Astrocyte (in vitro differentiated cells and primary cell): ENCODE measurements at regions not wholly inside any gene's neighbourhood (a gene's known extent, or its start where the extent isn't known, plus 50 kb on each side); places are given as distances from the start of the nearest gene placed in this dataset.
"Not testable (repeated sequence)": the region's sequence is repeated elsewhere in the genome, so short reads cannot be mapped to it uniquely, and the experiment has no call there.

Experiments
- DNase-seq: peaks from one replicate; pipeline ENCODE4 v3.0.0-alpha.2; 2010; ENCODE audit warnings: low read depth
- FAIRE-seq: peaks from 2 replicates; lab custom pipeline; 2011; peaks lifted over from hg19 to GRCh38; lab: Jason Lieb, UNC
- H2AFZ ChIP-seq: 2 replicates; pipeline ENCODE4 v1.6.0; 2012; ENCODE audit warnings: low read depth, low read length, inconsistent platforms
- H3K27ac ChIP-seq: 2 replicates; pipeline ENCODE4 v1.5.1; 2011; ENCODE audit warnings: low read depth, low read length, inconsistent platforms
- H3K27me3 ChIP-seq: 2 replicates; pipeline ENCODE4 v1.6.0; 2011; ENCODE audit warnings: low read length, inconsistent platforms; ENCODE audit not compliant: insufficient read depth
- H3K36me3 ChIP-seq: 2 replicates; pipeline ENCODE4 v1.5.1; 2011; ENCODE audit warnings: low read length, inconsistent platforms; ENCODE audit not compliant: insufficient read depth
- H3K4me1 ChIP-seq: 2 replicates; pipeline ENCODE4 v1.5.1; 2011; ENCODE audit warnings: low read length, inconsistent platforms; ENCODE audit not compliant: insufficient read depth
- H3K4me2 ChIP-seq: 2 replicates; pipeline ENCODE4 v1.6.0; 2012; ENCODE audit warnings: low read length, inconsistent platforms
- H3K4me3 ChIP-seq: 2 replicates; pipeline ENCODE4 v1.5.1; 2011; ENCODE audit warnings: low read depth, mild to moderate bottlenecking, low read length, inconsistent platforms; ENCODE audit not compliant: insufficient read depth
- H3K79me2 ChIP-seq: 2 replicates; pipeline ENCODE4 v1.6.0; 2012; ENCODE audit warnings: mild to moderate bottlenecking, low read length, inconsistent platforms; ENCODE audit not compliant: insufficient read depth
- H3K9ac ChIP-seq: 2 replicates; pipeline ENCODE4 v1.6.0; 2012; ENCODE audit warnings: mild to moderate bottlenecking, low read length, inconsistent platforms
- H3K9me3 ChIP-seq: 2 replicates; pipeline ENCODE4 v1.5.1; 2012; ENCODE audit warnings: low read depth, mild to moderate bottlenecking, low read length, inconsistent platforms; ENCODE audit not compliant: insufficient read depth
- H4K20me1 ChIP-seq: 2 replicates; pipeline ENCODE4 v1.6.0; 2012; ENCODE audit warnings: low read length, inconsistent platforms; ENCODE audit not compliant: insufficient read depth
- H3K27ac Mint-ChIP-seq: one replicate; pipeline ENCODE4 v1.8.0; 2021; ENCODE audit warnings: mild to moderate bottlenecking, mixed read lengths; ENCODE audit not compliant: unreplicated experiment
- H3K27me3 Mint-ChIP-seq: one replicate; pipeline ENCODE4 v1.8.0; 2021; ENCODE audit warnings: low read depth, mixed read lengths; ENCODE audit not compliant: unreplicated experiment
- H3K36me3 Mint-ChIP-seq: one replicate; pipeline ENCODE4 v1.8.0; 2021; ENCODE audit warnings: low read depth, mixed read lengths; ENCODE audit not compliant: unreplicated experiment
- H3K4me1 Mint-ChIP-seq: one replicate; pipeline ENCODE4 v1.8.0; 2021; ENCODE audit warnings: low read depth, mixed read lengths; ENCODE audit not compliant: unreplicated experiment
- H3K4me3 Mint-ChIP-seq: one replicate; pipeline ENCODE4 v1.8.0; 2021; ENCODE audit warnings: mild to moderate bottlenecking, moderate library complexity, mixed read lengths; ENCODE audit not compliant: unreplicated experiment
- H3K9me3 Mint-ChIP-seq: one replicate; pipeline ENCODE4 v1.8.0; 2021; ENCODE audit warnings: mild to moderate bottlenecking, mixed read lengths; ENCODE audit not compliant: unreplicated experiment
- CTCF ChIP-seq: IDR thresholded peaks from 2 replicates; pipeline ENCODE4 v1.5.1; 2011; ENCODE audit warnings: low read depth, mild to moderate bottlenecking, inconsistent platforms, low read length, moderate library complexity; ENCODE audit not compliant: insufficient read depth
- EZH2 ChIP-seq: IDR thresholded peaks from 2 replicates; pipeline ENCODE4 v1.6.1; 2012; ENCODE audit warnings: mild to moderate bottlenecking, low read length, inconsistent platforms; ENCODE audit not compliant: insufficient read depth

- H3K4me3 ChIP-seq: no peak overlapping the region
- Mint-ChIP-seq H3K27me3 (no peaks in the 10 kb centered on the region), H3K36me3 (no peaks in the 10 kb centered on the region), H3K27ac (no peak overlapping the region), H3K4me3 (no peak overlapping the region), H3K9me3 (peaks cover 5% of the 10 kb centered on the region), H3K4me1 (no peaks in the 10 kb centered on the region)
- H3K9me3 ChIP-seq: no peaks in the 10 kb centered on the region
- no peak overlapping the region for H2AFZ ChIP-seq
- H3K9ac ChIP-seq: no peak overlapping the region
- DNase-seq (no peak), FAIRE-seq (no peak)
- H3K79me2 ChIP-seq: no peaks in the 10 kb centered on the region
- no peaks in the 10 kb centered on the region for H3K36me3 ChIP-seq
- H3K4me1 ChIP-seq: no peaks in the 10 kb centered on the region
- no peaks in the 10 kb centered on the region for H3K27me3 ChIP-seq
- TF ChIP-seq EZH2 (no peak), CTCF (no peak)
- H3K4me2 ChIP-seq: no peak overlapping the region
- no peaks in the 10 kb centered on the region for H4K20me1 ChIP-seq
- H3K27ac ChIP-seq: no peak overlapping the region
Measured at GRCh38 chr7:115613836-115614235, 416.7 kb downstream of the TFEC start.

- H3K4me1 Mint-ChIP-seq: peaks cover 5% of the 10 kb centered on the region
- H3K9me3 Mint-ChIP-seq: peaks cover 7% of the 10 kb centered on the region
- Histone ChIP-seq H3K9ac (no peak overlapping the region), H3K36me3 (no peaks in the 10 kb centered on the region), H3K27me3 (no peaks in the 10 kb centered on the region), H3K4me3 (no peak overlapping the region), H4K20me1 (no peaks in the 10 kb centered on the region), H3K79me2 (no peaks in the 10 kb centered on the region), H3K4me1 (no peaks in the 10 kb centered on the region), H2AFZ (no peak overlapping the region), H3K27ac (no peak overlapping the region), H3K9me3 (no peaks in the 10 kb centered on the region), H3K4me2 (no peak overlapping the region)
- TF ChIP-seq CTCF (no peak), EZH2 (no peak)
- no peak overlapping the region for H3K4me3 Mint-ChIP-seq
- FAIRE-seq (no peak), DNase-seq (no peak)
- no peaks in the 10 kb centered on the region for H3K36me3 Mint-ChIP-seq
- no peaks in the 10 kb centered on the region for H3K27me3 Mint-ChIP-seq
- H3K27ac Mint-ChIP-seq: no peak overlapping the region
Measured at GRCh38 chr7:115603416-115603815, 427.1 kb downstream of the TFEC start.

- Histone ChIP-seq H2AFZ (no peak overlapping the region), H3K9ac (no peak overlapping the region), H3K4me3 (no peak overlapping the region), H3K9me3 (no peaks in the 10 kb centered on the region), H3K79me2 (no peaks in the 10 kb centered on the region), H3K27me3 (no peaks in the 10 kb centered on the region), H3K36me3 (no peaks in the 10 kb centered on the region), H3K27ac (no peak overlapping the region), H3K4me2 (no peak overlapping the region), H3K4me1 (no peaks in the 10 kb centered on the region), H4K20me1 (no peaks in the 10 kb centered on the region)
- Mint-ChIP-seq H3K9me3 (peaks cover 20% of the 10 kb centered on the region), H3K4me3 (no peak overlapping the region), H3K27ac (peak overlapping the region; percentile 80), H3K4me1 (peaks cover 5% of the 10 kb centered on the region), H3K36me3 (no peaks in the 10 kb centered on the region), H3K27me3 (no peaks in the 10 kb centered on the region)
- FAIRE-seq (no peak), DNase-seq (no peak)
- TF ChIP-seq CTCF (no peak), EZH2 (no peak)
Measured at GRCh38 chr7:115600207-115600606, 430.4 kb downstream of the TFEC start.

- not testable (repeated sequence) for H3K4me3 Mint-ChIP-seq, H3K27ac Mint-ChIP-seq, H3K4me2 ChIP-seq, H3K36me3 Mint-ChIP-seq, DNase-seq, H3K36me3 ChIP-seq, H2AFZ ChIP-seq, H3K79me2 ChIP-seq, H3K4me1 ChIP-seq, H3K27ac ChIP-seq, H3K27me3 Mint-ChIP-seq, H3K9me3 ChIP-seq, H4K20me1 ChIP-seq, H3K27me3 ChIP-seq, H3K4me3 ChIP-seq, FAIRE-seq, H3K4me1 Mint-ChIP-seq, H3K9ac ChIP-seq
- H3K9me3 Mint-ChIP-seq: peaks cover 25% of the 10 kb centered on the region
Measured at GRCh38 chr7:115599184-115599583, 431.4 kb downstream of the TFEC start.
